ENCODE measurements at regions not wholly inside any gene's neighbourhood (a gene's known extent, or its start where the extent isn't known, plus 50 kb on each side); places are given as distances from the start of the nearest gene placed in this dataset.

GRCh38 chr2:14977021-14977420 lies 344.5 kb downstream of the LRATD1 start:
- TF ChIP-seq ZNF462 (CRISPR knock-in tag; IDR thresholded peaks at IDR 0.05) (no peak), ZNF331 (CRISPR knock-in tag; IDR thresholded peaks at IDR 0.05; ENCODE audit: low read depth) (no peak), EZH2phosphoT487 (IDR thresholded peaks at IDR 0.05; ENCODE audit: unreplicated experiment) (no peak), NANOG (IDR thresholded peaks at IDR 0.05; ENCODE audit: borderline replicate concordance) (no peak), POLR2AphosphoS5 (IDR thresholded peaks at IDR 0.05; ENCODE audit: low read depth) (no peak), ETS1 (IDR thresholded peaks at IDR 0.05) (no peak), EZH2 (IDR thresholded peaks at IDR 0.05; ENCODE audit: low read depth, unreplicated experiment) (no peak), JUNB (IDR thresholded peaks at IDR 0.05; ENCODE audit: unreplicated experiment) (no peak), CREB1 (CRISPR knock-in tag; IDR thresholded peaks at IDR 0.05; ENCODE audit: low read depth) (no peak), STAT1 (IDR thresholded peaks at IDR 0.05; ENCODE audit: unreplicated experiment) (no peak), ZNF114 (CRISPR knock-in tag; IDR thresholded peaks at IDR 0.05) (no peak)
- TF ChIP-seq, protein P1, sequence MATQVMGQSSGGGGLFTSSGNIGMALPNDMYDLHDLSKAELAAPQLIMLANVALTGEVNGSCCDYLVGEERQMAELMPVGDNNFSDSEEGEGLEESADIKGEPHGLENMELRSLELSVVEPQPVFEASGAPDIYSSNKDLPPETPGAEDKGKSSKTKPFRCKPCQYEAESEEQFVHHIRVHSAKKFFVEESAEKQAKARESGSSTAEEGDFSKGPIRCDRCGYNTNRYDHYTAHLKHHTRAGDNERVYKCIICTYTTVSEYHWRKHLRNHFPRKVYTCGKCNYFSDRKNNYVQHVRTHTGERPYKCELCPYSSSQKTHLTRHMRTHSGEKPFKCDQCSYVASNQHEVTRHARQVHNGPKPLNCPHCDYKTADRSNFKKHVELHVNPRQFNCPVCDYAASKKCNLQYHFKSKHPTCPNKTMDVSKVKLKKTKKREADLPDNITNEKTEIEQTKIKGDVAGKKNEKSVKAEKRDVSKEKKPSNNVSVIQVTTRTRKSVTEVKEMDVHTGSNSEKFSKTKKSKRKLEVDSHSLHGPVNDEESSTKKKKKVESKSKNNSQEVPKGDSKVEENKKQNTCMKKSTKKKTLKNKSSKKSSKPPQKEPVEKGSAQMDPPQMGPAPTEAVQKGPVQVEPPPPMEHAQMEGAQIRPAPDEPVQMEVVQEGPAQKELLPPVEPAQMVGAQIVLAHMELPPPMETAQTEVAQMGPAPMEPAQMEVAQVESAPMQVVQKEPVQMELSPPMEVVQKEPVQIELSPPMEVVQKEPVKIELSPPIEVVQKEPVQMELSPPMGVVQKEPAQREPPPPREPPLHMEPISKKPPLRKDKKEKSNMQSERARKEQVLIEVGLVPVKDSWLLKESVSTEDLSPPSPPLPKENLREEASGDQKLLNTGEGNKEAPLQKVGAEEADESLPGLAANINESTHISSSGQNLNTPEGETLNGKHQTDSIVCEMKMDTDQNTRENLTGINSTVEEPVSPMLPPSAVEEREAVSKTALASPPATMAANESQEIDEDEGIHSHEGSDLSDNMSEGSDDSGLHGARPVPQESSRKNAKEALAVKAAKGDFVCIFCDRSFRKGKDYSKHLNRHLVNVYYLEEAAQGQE (IDR thresholded peaks at IDR 0.05; ENCODE audit: unreplicated experiment) = no peak
- TF ChIP-seq, protein P2, sequence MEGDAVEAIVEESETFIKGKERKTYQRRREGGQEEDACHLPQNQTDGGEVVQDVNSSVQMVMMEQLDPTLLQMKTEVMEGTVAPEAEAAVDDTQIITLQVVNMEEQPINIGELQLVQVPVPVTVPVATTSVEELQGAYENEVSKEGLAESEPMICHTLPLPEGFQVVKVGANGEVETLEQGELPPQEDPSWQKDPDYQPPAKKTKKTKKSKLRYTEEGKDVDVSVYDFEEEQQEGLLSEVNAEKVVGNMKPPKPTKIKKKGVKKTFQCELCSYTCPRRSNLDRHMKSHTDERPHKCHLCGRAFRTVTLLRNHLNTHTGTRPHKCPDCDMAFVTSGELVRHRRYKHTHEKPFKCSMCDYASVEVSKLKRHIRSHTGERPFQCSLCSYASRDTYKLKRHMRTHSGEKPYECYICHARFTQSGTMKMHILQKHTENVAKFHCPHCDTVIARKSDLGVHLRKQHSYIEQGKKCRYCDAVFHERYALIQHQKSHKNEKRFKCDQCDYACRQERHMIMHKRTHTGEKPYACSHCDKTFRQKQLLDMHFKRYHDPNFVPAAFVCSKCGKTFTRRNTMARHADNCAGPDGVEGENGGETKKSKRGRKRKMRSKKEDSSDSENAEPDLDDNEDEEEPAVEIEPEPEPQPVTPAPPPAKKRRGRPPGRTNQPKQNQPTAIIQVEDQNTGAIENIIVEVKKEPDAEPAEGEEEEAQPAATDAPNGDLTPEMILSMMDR (conservative IDR thresholded peaks at IDR 0.05; ENCODE audit: low read depth in 2 of 2) = no peak
- Mint-ChIP-seq H3K4me1 (peaks cover 3% of the 10 kb centered on the region; the same call in 2 of the 3 replicates), H3K27ac (no peak overlapping the region), H3K4me3 (no peak overlapping the region), H3K36me3 (ENCODE audit: low read depth) (no peaks in the 10 kb centered on the region), H3K9me3 (peaks cover under 1% of the 10 kb centered on the region; the same call in 1 of the 3 replicates), H3K27me3 (ENCODE audit: insufficient read depth, low read depth, poor library complexity) (no peaks in the 10 kb centered on the region)
- Histone ChIP-seq H2AFZ (no peak overlapping the region), H3K27ac (ENCODE audit: low read depth) (no peak overlapping the region), H4K20me1 (replicated peaks; ENCODE audit: insufficient read depth) (no peaks in the 10 kb centered on the region), H3K27me3 (ENCODE audit: insufficient read depth) (no peaks in the 10 kb centered on the region), H3K36me3 (ENCODE audit: insufficient read depth) (no peaks in the 10 kb centered on the region), H3F3A (replicated peaks; ENCODE audit: low read depth) (no peaks in the 10 kb centered on the region), H3K9me2 (ENCODE audit: insufficient read depth) (peaks cover 5% of the 10 kb centered on the region; the same call in 1 of the 2 replicates), H3K79me2 (replicated peaks; ENCODE audit: insufficient read depth) (no peaks in the 10 kb centered on the region), H3K4me3 (no peak overlapping the region), H3K4me1 (ENCODE audit: insufficient read depth) (0 out of 2 replicates have a peak, but pooled peaks cover 5% of the 10 kb centered on the region), H3K4me2 (no peak overlapping the region)
- DNase-seq (ENCODE audit: low spot score) = no peak
- ATAC-seq = no peak

All from GM23338 (cell line).